Hippocampal formation (tissue), 2 donors: ENCODE measurements at regions not wholly inside any gene's neighbourhood (a gene's known extent, or its start where the extent isn't known, plus 50 kb on each side); places are given as distances from the start of the nearest gene placed in this dataset.
A peak's percentile ranks its signal among the peaks of the same experiment; 100 is the strongest.
"Not testable (repeated sequence)": the region's sequence is repeated elsewhere in the genome, so short reads cannot be mapped to it uniquely, and the experiment has no call there.

ENCODE experiments used
- DNase-seq, 2 donors: peaks; one replicate each; lab custom pipeline; 2025; lab: John Stamatoyannopoulos, UW

GRCh38 chr5:62902126-62902525 lies 323.5 kb downstream of the LRRC70 start:
- no peak for DNase-seq

- DNase-seq = no peak
These were observed 322.4 kb downstream of the LRRC70 start for GRCh38 chr5:62900976-62901375.

- DNase-seq = no peak
These were observed 317.7 kb downstream of the LRRC70 start for GRCh38 chr5:62896121-62896893.

GRCh38 chr5:62886603-62887315 lies 308.1 kb downstream of the LRRC70 start:
- peak in 1 of 2 donors; percentile 32 for DNase-seq

- DNase-seq = not testable (repeated sequence)
These were observed 258.7 kb downstream of the LRRC70 start for GRCh38 chr5:62837330-62837729.

- DNase-seq = no peak
These were observed 251.0 kb downstream of the LRRC70 start for GRCh38 chr5:62829604-62829986.

- DNase-seq = no peak
These were observed 250.4 kb downstream of the LRRC70 start for GRCh38 chr5:62828742-62829603.

GRCh38 chr5:62825623-62826220 lies 247.1 kb downstream of the LRRC70 start:
- DNase-seq = no peak

- no peak for DNase-seq
These were observed 246.3 kb downstream of the LRRC70 start for GRCh38 chr5:62824936-62825335.

- not testable (repeated sequence) for DNase-seq
These were observed 238.4 kb downstream of the LRRC70 start for GRCh38 chr5:62817043-62817442.

- no peak for DNase-seq
These were observed 236.4 kb downstream of the LRRC70 start for GRCh38 chr5:62814991-62815390.

GRCh38 chr5:62812621-62813255 lies 234.1 kb downstream of the LRRC70 start:
- DNase-seq = no peak

- DNase-seq = not testable (repeated sequence)
These were observed 226.2 kb downstream of the LRRC70 start for GRCh38 chr5:62804819-62805218.

GRCh38 chr5:62795926-62796325 lies 217.3 kb downstream of the LRRC70 start:
- DNase-seq = no peak

GRCh38 chr5:62794456-62794855 lies 215.8 kb downstream of the LRRC70 start:
- no peak for DNase-seq

GRCh38 chr5:62791059-62791458 lies 212.4 kb downstream of the LRRC70 start:
- no peak for DNase-seq

- no peak for DNase-seq
These were observed 211.7 kb downstream of the LRRC70 start for GRCh38 chr5:62790348-62790747.

- DNase-seq = no peak
These were observed 207.5 kb downstream of the LRRC70 start for GRCh38 chr5:62786099-62786498.

GRCh38 chr5:62785588-62785987 lies 207.0 kb downstream of the LRRC70 start:
- DNase-seq = no peak

- DNase-seq = peak; percentile 4 to 11
These were observed 204.9 kb downstream of the LRRC70 start for GRCh38 chr5:62783374-62784057.

- DNase-seq = no peak
These were observed 202.3 kb downstream of the LRRC70 start for GRCh38 chr5:62780888-62781287.
